ENCODE measurements at regions not wholly inside any gene's neighbourhood (a gene's known extent, or its start where the extent isn't known, plus 50 kb on each side); places are given as distances from the start of the nearest gene placed in this dataset.
"Not testable (repeated sequence)": the region's sequence is repeated elsewhere in the genome, so short reads cannot be mapped to it uniquely, and the experiment has no call there.

DNA sequence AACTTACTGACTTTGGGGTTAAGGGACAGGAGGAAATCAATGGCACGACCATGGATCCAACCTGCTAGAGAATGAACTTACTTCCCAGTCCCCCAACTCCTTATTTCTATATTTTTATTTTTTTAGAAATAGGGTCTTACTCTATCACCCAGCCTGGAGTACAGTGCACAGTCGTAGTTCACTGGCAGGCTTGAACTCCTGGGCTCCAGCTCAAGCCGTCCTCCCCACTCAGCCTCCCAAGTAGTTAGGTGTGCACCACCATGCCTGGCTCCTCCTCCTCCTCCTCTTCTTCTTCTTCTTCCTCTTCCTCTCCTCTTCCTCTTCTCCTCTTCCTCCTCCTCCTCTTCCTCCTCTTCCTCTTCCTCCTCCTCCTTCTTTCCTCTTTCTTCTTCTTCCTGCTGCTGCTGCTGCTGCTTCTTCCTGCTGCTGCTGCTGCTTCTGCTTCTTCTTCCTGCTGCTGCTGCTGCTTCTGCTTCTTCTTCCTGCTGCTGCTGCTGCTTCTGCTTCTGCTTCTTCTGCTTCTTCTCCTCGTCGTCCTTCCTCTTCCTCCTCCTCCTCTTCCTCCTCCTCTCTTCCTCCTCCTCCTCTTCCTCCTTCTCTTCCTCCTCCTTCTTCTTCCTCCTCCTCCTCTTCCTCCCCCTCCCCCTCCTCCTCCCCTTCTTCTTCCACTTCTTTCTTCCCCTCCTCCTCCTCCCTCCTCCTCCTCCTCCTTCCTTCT lies 390.1 kb upstream of the RGS6 start:
- Mint-ChIP-seq H3K4me1 (peaks cover 31% of the 10 kb centered on the region), H3K27ac (peak overlapping the region; percentile 62), H3K36me3 (peaks cover 10% of the 10 kb centered on the region), H3K4me3 (no peak overlapping the region), H3K9me3 (peaks cover 8% of the 10 kb centered on the region), H3K27me3 (no peaks in the 10 kb centered on the region)
- DNase-seq (ENCODE audit: low spot score in 2 of 2) (no peak), ATAC-seq (ENCODE audit: low read depth) (peak; percentile 48)

DNA sequence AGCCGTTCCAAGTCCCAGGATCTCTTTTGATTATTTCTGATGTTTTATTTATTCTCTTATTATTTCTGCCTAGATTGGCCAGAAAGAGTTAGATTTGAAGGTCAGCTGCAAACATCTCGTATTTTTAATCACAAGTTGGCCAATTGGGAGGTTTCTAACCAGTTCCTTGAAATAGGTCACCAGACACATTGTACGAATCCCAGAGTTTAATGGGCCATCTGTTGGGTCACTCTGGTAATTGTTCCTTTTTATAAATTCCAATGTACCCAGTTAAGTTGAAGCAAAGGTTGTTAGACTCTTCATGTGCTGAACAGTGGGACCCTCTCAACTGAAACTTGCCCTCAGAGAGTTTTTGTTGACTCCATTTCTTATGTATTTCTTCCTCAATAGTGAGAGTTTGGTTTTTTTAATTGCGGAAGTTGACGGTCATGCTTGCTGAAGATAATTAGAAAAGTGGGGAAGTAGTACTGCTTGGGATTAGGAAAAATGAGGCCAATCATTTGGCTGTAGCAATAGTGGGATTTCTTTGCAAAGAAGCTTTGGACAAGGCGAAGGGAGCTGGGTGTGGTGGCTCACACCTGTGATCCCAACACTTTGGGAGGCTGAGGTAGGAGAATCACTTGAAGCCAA lies 382.7 kb upstream of the RGS6 start:
- no peak for DNase-seq (ENCODE audit: low spot score in 2 of 2)
- Mint-ChIP-seq H3K36me3 (peaks cover 4% of the 10 kb centered on the region), H3K27ac (no peak overlapping the region), H3K4me1 (peaks cover 14% of the 10 kb centered on the region), H3K4me3 (no peak overlapping the region), H3K9me3 (no peaks in the 10 kb centered on the region), H3K27me3 (no peaks in the 10 kb centered on the region)
- ATAC-seq (ENCODE audit: low read depth) = no peak

- DNase-seq (ENCODE audit: low spot score in 2 of 2) = no peak
- Mint-ChIP-seq H3K27ac (no peak overlapping the region), H3K4me1 (peaks cover 20% of the 10 kb centered on the region), H3K36me3 (peaks cover 4% of the 10 kb centered on the region), H3K27me3 (no peaks in the 10 kb centered on the region), H3K9me3 (no peaks in the 10 kb centered on the region), H3K4me3 (no peak overlapping the region)
- no peak for ATAC-seq (ENCODE audit: low read depth)
Observed at GRCh38 chr14:71550367-71550766, 381.9 kb upstream of the RGS6 start.

DNA sequence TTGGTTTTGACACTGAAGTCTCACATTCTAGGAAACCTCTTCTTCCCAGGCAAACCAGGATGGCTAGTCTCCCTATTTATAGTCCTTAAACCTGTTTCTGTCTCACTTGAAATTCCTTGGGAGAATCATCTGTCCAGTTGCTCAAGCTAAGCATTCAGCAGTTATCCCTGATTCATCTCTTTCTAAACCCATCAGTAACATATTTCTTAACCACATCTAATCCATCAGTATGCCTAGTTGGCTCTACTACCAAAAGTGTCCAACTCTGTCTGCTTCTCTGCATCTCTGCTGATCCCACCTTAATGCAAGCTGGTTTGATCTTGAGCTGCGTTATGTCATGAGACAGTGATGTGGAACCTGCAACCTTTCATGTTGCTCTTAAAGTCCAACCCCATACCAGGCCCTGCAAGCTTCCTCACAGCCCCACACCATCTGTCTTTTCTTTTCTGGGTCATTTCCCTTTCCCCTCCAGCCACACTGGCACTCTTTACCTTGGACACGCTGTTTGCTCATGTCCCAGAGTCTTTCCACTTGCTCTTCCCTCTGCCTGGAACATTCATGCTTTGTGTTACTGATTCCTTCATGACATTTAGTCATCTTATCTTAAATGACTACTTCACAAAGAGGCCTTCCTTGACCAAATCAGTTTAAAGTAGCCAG lies 380.8 kb upstream of the RGS6 start:
- no peak overlapping the region for H3K4me3 Mint-ChIP-seq
- H3K27me3 Mint-ChIP-seq = no peaks in the 10 kb centered on the region
- H3K4me1 Mint-ChIP-seq = peaks cover 24% of the 10 kb centered on the region
- peaks cover 4% of the 10 kb centered on the region for H3K36me3 Mint-ChIP-seq
- no peaks in the 10 kb centered on the region for H3K9me3 Mint-ChIP-seq
- DNase-seq (ENCODE audit: low spot score in 2 of 2) = no peak
- no peak for ATAC-seq (ENCODE audit: low read depth)
- H3K27ac Mint-ChIP-seq = peak overlapping the region; percentile 6

DNA sequence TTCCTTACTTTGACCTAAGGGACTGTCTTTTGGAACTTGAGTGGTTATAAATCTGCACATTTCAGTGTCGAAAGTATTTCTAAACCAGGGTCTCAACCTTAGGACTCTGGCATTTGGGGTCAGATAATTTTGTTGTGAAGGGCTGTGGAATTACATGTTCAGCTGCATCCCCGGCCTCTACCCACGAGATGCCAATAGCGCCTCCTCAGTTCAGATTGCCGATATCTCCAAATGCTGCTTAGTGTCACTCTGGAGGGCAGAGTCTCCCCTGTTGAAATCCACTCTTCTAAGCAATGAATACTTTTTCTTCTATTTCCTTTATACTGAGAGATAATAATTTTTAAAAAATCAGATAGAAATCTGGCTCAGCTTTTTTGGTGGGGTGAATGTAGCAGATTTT lies 379.4 kb upstream of the RGS6 start:
- DNase-seq (ENCODE audit: low spot score in 2 of 2) (no peak), ATAC-seq (ENCODE audit: low read depth) (no peak)
- Mint-ChIP-seq H3K36me3 (peaks cover 2% of the 10 kb centered on the region), H3K27me3 (no peaks in the 10 kb centered on the region), H3K9me3 (no peaks in the 10 kb centered on the region), H3K4me1 (peaks cover 24% of the 10 kb centered on the region), H3K27ac (no peak overlapping the region), H3K4me3 (no peak overlapping the region)

GRCh38 chr14:71553779-71554178 lies 378.4 kb upstream of the RGS6 start:
- H3K27ac Mint-ChIP-seq = peak overlapping the region; percentile 96
- ATAC-seq (ENCODE audit: low read depth) (no peak), DNase-seq (ENCODE audit: low spot score in 2 of 2) (no peak)
- H3K4me3 Mint-ChIP-seq = no peak overlapping the region
- peaks cover 24% of the 10 kb centered on the region for H3K4me1 Mint-ChIP-seq
- H3K9me3 Mint-ChIP-seq = no peaks in the 10 kb centered on the region
- H3K36me3 Mint-ChIP-seq = peaks cover 2% of the 10 kb centered on the region
- no peaks in the 10 kb centered on the region for H3K27me3 Mint-ChIP-seq

GRCh38 chr14:71554323-71554722 lies 377.9 kb upstream of the RGS6 start:
- peaks cover 2% of the 10 kb centered on the region for H3K36me3 Mint-ChIP-seq
- no peaks in the 10 kb centered on the region for H3K27me3 Mint-ChIP-seq
- DNase-seq (ENCODE audit: low spot score in 2 of 2) (no peak), ATAC-seq (ENCODE audit: low read depth) (peak; percentile 20)
- peaks cover 24% of the 10 kb centered on the region for H3K4me1 Mint-ChIP-seq
- peak overlapping the region; percentile 3 for H3K4me3 Mint-ChIP-seq
- H3K9me3 Mint-ChIP-seq = no peaks in the 10 kb centered on the region
- H3K27ac Mint-ChIP-seq = peak overlapping the region; percentile 96

- Mint-ChIP-seq H3K4me3 (peak overlapping the region; percentile 84), H3K27me3 (no peaks in the 10 kb centered on the region), H3K36me3 (peaks cover 2% of the 10 kb centered on the region), H3K27ac (peak overlapping the region; percentile 96), H3K9me3 (no peaks in the 10 kb centered on the region), H3K4me1 (peaks cover 24% of the 10 kb centered on the region)
- DNase-seq (ENCODE audit: low spot score in 2 of 2) (no peak), ATAC-seq (ENCODE audit: low read depth) (peak; percentile 8)
Observed at GRCh38 chr14:71554959-71555612, 377.1 kb upstream of the RGS6 start.

GRCh38 chr14:71555654-71556559 lies 376.3 kb upstream of the RGS6 start:
- Mint-ChIP-seq H3K9me3 (no peaks in the 10 kb centered on the region), H3K4me1 (peaks cover 27% of the 10 kb centered on the region), H3K36me3 (peaks cover 2% of the 10 kb centered on the region), H3K27me3 (no peaks in the 10 kb centered on the region), H3K27ac (peak overlapping the region; percentile 96), H3K4me3 (peak overlapping the region; percentile 84)
- peak; percentile 93 for ATAC-seq (ENCODE audit: low read depth)
- peak; percentile 15 to 45 for DNase-seq (ENCODE audit: low spot score in 2 of 2)

DNA sequence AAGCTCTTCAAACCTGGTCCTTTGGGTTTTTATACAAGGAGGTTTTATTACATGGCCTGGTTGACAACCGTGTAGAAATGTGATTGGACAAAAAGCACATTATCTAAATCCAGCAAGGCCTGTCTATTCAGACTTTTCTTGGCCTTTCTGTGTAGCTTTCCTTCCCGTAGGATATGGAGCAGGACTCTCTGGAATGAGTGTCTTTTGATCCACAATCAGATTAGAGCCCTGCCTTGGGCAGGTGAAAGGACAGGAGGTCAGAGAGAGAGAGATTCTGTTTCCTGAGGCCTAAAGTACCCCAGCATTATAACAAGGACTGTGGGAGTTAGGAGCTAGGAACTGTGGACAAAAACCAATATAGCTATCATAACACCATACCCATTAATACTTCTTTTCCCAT lies 375.5 kb upstream of the RGS6 start:
- no peak for ATAC-seq (ENCODE audit: low read depth)
- no peak overlapping the region for H3K4me3 Mint-ChIP-seq

GRCh38 chr14:71557351-71557750 lies 374.9 kb upstream of the RGS6 start:
- peak overlapping the region; percentile 96 for H3K27ac Mint-ChIP-seq
- H3K36me3 Mint-ChIP-seq = no peaks in the 10 kb centered on the region
- H3K27me3 Mint-ChIP-seq = no peaks in the 10 kb centered on the region
- H3K9me3 Mint-ChIP-seq = no peaks in the 10 kb centered on the region
- H3K4me1 Mint-ChIP-seq = peaks cover 20% of the 10 kb centered on the region
- H3K4me3 Mint-ChIP-seq = no peak overlapping the region
- DNase-seq (ENCODE audit: low spot score in 2 of 2) (no peak), ATAC-seq (ENCODE audit: low read depth) (no peak)

More for the DNA sequence above, 375.5 kb upstream of the RGS6 start:
- no peaks in the 10 kb centered on the region for H3K36me3 Mint-ChIP-seq
- no peaks in the 10 kb centered on the region for H3K9me3 Mint-ChIP-seq
- H3K4me1 Mint-ChIP-seq = peaks cover 20% of the 10 kb centered on the region
- no peaks in the 10 kb centered on the region for H3K27me3 Mint-ChIP-seq
- DNase-seq (ENCODE audit: low spot score in 2 of 2) = no peak
- peak overlapping the region; percentile 96 for H3K27ac Mint-ChIP-seq

- ATAC-seq (ENCODE audit: low read depth); DNase-seq (ENCODE audit: low spot score in 2 of 2); H3K4me3 Mint-ChIP-seq; H3K27me3 Mint-ChIP-seq; H3K36me3 Mint-ChIP-seq; H3K9me3 Mint-ChIP-seq; H3K27ac Mint-ChIP-seq: not testable (repeated sequence)
- peaks cover 17% of the 10 kb centered on the region for H3K4me1 Mint-ChIP-seq
Observed at GRCh38 chr14:71558943-71559342, 373.3 kb upstream of the RGS6 start.

DNA sequence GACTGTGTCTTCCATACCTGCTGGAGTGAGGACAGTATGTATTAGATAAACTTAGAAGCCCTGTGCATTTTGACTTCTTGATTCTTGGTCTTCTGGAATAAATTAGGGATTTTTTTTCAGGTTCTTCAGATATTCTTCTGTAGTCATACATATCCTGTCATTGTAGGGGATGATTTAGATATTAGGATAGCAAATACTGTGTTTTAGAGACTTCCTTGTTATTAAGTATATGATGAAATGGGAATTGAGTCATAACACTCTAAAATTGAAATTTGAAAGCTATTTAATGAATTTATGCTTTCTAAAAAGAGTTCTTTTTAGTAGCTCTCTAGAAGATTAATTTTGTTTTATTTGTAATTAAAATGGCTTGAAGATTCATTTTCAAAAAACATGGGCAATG lies 371.5 kb upstream of the RGS6 start:
- no peak overlapping the region for H3K4me3 Mint-ChIP-seq
- no peak overlapping the region for H3K27ac Mint-ChIP-seq
- DNase-seq (ENCODE audit: low spot score in 2 of 2) (no peak), ATAC-seq (ENCODE audit: low read depth) (no peak)
- H3K4me1 Mint-ChIP-seq = peaks cover 11% of the 10 kb centered on the region
- H3K27me3 Mint-ChIP-seq = no peaks in the 10 kb centered on the region
- no peaks in the 10 kb centered on the region for H3K9me3 Mint-ChIP-seq
- no peaks in the 10 kb centered on the region for H3K36me3 Mint-ChIP-seq
